Uterus (tissue), 2 donors: ENCODE measurements at regions not wholly inside any gene's neighbourhood (a gene's known extent, or its start where the extent isn't known, plus 50 kb on each side); places are given as distances from the start of the nearest gene placed in this dataset.

Experiments
- POLR2A ChIP-seq, 2 donors: fragments of 450-650 bp; IDR thresholded peaks; one replicate each; pipeline ENCODE4 v1.6.1; 2016; ENCODE audit warnings: antibody characterized with exemption in 2 of 2, mild to moderate bottlenecking in 1 of 2, moderate library complexity in 1 of 2
- TF ChIP-seq, protein P1 (sequence below), 4 experiments: fragments of 200-600 bp in 2 of 4; fragments of 450-650 bp in 2 of 4; sonication (generic) in 2 of 4; IDR thresholded peaks; one replicate each; pipeline ENCODE4 v1.5.1; 2016 to 2019; ENCODE audit warnings: antibody characterized with exemption in 4 of 4, mild to moderate bottlenecking in 2 of 4, moderate library complexity in 1 of 4

GRCh38 chr13:50080203-50080910 is 65.1 kb downstream of the KCNRG start:
- TF ChIP-seq, protein P1, sequence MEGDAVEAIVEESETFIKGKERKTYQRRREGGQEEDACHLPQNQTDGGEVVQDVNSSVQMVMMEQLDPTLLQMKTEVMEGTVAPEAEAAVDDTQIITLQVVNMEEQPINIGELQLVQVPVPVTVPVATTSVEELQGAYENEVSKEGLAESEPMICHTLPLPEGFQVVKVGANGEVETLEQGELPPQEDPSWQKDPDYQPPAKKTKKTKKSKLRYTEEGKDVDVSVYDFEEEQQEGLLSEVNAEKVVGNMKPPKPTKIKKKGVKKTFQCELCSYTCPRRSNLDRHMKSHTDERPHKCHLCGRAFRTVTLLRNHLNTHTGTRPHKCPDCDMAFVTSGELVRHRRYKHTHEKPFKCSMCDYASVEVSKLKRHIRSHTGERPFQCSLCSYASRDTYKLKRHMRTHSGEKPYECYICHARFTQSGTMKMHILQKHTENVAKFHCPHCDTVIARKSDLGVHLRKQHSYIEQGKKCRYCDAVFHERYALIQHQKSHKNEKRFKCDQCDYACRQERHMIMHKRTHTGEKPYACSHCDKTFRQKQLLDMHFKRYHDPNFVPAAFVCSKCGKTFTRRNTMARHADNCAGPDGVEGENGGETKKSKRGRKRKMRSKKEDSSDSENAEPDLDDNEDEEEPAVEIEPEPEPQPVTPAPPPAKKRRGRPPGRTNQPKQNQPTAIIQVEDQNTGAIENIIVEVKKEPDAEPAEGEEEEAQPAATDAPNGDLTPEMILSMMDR (IDR thresholded peaks at IDR 0.05) = no peak
- TF ChIP-seq POLR2A (IDR thresholded peaks at IDR 0.05) = no peak
